ENCODE measurements at regions not wholly inside any gene's neighbourhood (a gene's known extent, or its start where the extent isn't known, plus 50 kb on each side); places are given as distances from the start of the nearest gene placed in this dataset.

GRCh38 chrY:15535131-15535530, 1010.8 kb downstream of the NLGN4Y start:
- no peak for DNase-seq

GRCh38 chrY:15535784-15536511, 1011.6 kb downstream of the NLGN4Y start:
- no peak for DNase-seq

- no peak for DNase-seq
Observed at GRCh38 chrY:15540516-15540915, 1016.2 kb downstream of the NLGN4Y start.

GRCh38 chrY:15546177-15546754, 1021.9 kb downstream of the NLGN4Y start:
- DNase-seq: no peak

GRCh38 chrY:15552074-15552473, 1027.7 kb downstream of the NLGN4Y start:
- DNase-seq: no peak

- no peak for DNase-seq
Observed at GRCh38 chrY:15554991-15555390, 1030.7 kb downstream of the NLGN4Y start.

- no peak for DNase-seq
Observed at GRCh38 chrY:15559169-15559568, 1034.8 kb downstream of the NLGN4Y start.

GRCh38 chrY:15560840-15561239, 1036.5 kb downstream of the NLGN4Y start:
- no peak for DNase-seq

- DNase-seq: no peak
Observed at GRCh38 chrY:15561501-15562289, 1037.4 kb downstream of the NLGN4Y start.

GRCh38 chrY:15577886-15578285, 1053.6 kb downstream of the NLGN4Y start:
- DNase-seq: no peak

- no peak for DNase-seq
Observed at GRCh38 chrY:15578761-15579160, 1054.4 kb downstream of the NLGN4Y start.

- no peak for DNase-seq
Observed at GRCh38 chrY:15579245-15579644, 1054.9 kb downstream of the NLGN4Y start.

GRCh38 chrY:15583111-15583510, 1058.8 kb downstream of the NLGN4Y start:
- DNase-seq: no peak

GRCh38 chrY:15592957-15593356, 1068.6 kb downstream of the NLGN4Y start:
- no peak for DNase-seq

GRCh38 chrY:15593476-15594160, 1069.3 kb downstream of the NLGN4Y start:
- DNase-seq: no peak

- DNase-seq: no peak
Observed at GRCh38 chrY:15594179-15594578, 1069.8 kb downstream of the NLGN4Y start.

GRCh38 chrY:15600565-15600964, 1076.2 kb downstream of the NLGN4Y start:
- DNase-seq: no peak

- no peak for DNase-seq
Observed at GRCh38 chrY:15624370-15624769, 1100.0 kb downstream of the NLGN4Y start.

GRCh38 chrY:15624928-15625327, 1100.6 kb downstream of the NLGN4Y start:
- DNase-seq: no peak

- DNase-seq: no peak
Observed at GRCh38 chrY:15648198-15648597, 1123.9 kb downstream of the NLGN4Y start.

GRCh38 chrY:15650056-15650455, 1125.7 kb downstream of the NLGN4Y start:
- DNase-seq: no peak

- no peak for DNase-seq
Observed at GRCh38 chrY:15688531-15688930, 1164.2 kb downstream of the NLGN4Y start.

GRCh38 chrY:15689994-15690393, 1165.7 kb downstream of the NLGN4Y start:
- no peak for DNase-seq
